Right ventricle myocardium inferior (tissue), 1 donor: ENCODE measurements at regions not wholly inside any gene's neighbourhood (a gene's known extent, or its start where the extent isn't known, plus 50 kb on each side); places are given as distances from the start of the nearest gene placed in this dataset.
A peak's percentile ranks its signal among the peaks of the same experiment; 100 is the strongest.

Source experiments
- ATAC-seq: fragments of 200-7000 bp; cut with Tn5 transposase; one replicate; pipeline ENCODE4 v1.9.1; 2020; ENCODE audit warnings: mild to moderate bottlenecking, moderate library complexity
- DNase-seq: peaks from one replicate; pipeline ENCODE4 v3.0.0; 2021; ENCODE audit errors: missing footprints
- intact Hi-C: fragments of 100-400 bp; cut with DNase I; formaldehyde crosslinking; loops from one replicate; pipeline ENCODE4 v1.11.0; 2022
- donor health status: DM: no; HTN: yes; CAD: no; lungs with severe emphysema.

GRCh38 chrY:12525206-12525605, 175.8 kb upstream of the USP9Y start:
- intact Hi-C loops: no loop called here
- no peak for DNase-seq
- no peak for ATAC-seq

DNA sequence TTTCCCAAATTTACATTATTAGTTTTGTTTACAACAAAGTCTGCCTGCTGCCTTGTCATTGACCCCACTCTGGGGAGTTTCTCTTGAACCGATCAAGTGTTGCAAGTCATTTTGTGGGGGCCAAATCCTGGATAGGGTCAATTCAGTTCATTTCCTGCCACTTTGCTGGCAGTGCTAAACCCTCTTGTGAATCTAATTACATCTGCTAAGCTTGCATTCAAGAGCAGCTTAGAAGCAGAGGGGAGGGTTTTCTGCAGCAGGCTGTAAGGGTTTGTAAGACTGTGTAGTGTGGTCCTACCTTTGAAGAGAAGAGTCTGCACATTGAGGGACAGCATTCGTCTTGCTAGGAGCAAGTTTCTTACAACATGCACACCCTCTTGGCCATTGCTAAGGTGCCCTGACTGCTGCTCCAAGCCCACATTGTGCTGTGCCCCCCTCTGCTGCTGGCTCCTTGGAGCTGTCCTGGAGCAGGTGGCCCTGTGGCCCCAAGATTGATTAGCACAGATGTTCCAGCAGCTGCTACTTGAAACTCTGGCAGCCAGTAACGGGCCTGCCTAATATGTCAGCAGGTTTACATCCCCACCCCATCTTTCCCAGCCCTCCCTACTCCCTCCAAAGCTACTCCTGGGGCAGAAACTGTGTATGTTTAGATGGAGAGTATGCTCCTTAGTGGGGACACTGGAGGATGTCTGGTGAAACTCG, 174.5 kb upstream of the USP9Y start:
- no peak for DNase-seq
- no peak for ATAC-seq
- intact Hi-C loops: no loop called here

DNA sequence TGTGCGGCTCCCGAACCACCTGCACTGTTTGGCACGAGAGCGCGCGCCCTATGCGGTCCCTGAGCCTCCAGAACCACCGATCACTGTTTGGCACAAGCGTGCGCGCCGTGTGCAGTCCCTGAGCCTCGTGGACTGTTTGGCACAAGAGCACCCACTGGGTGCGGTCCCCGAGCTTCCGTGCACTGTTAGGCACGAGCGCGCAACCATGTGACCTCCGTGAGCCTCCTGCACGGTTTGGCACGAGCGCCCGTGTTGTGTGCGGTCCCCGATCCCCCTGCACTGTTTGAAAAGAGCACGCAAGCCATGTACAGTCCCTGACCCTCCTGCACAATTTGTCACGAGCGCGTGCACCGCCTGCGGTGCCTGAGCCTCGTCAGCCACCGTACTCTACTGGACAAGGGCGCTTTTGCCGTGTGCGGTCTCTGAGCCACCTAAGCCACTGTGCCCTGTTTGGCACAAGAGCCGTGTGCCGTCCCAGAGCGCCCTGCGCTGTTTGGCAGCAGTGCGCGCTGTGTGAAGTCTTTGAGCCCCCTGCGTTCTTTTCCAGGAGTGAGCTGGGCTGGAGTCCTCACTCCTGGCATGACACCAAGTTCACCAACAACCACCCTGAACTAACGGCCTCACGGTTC, 163.7 kb upstream of the USP9Y start:
- DNase-seq (no peak), ATAC-seq (no peak)
- intact Hi-C loops: no loop called here

- ATAC-seq (no peak), DNase-seq (no peak)
- intact Hi-C loops: no loop called here
These were observed 154.1 kb upstream of the USP9Y start for GRCh38 chrY:12546746-12547420.

- DNase-seq: no peak
- intact Hi-C loops: no loop called here
- ATAC-seq: no peak
These were observed 148.4 kb upstream of the USP9Y start for GRCh38 chrY:12552471-12553283.

GRCh38 chrY:12553909-12554308, 147.1 kb upstream of the USP9Y start:
- intact Hi-C loops: no loop called here
- ATAC-seq (no peak), DNase-seq (no peak)

- intact Hi-C loops: no loop called here
- ATAC-seq (no peak), DNase-seq (no peak)
These were observed 146.0 kb upstream of the USP9Y start for GRCh38 chrY:12555005-12555404.

DNA sequence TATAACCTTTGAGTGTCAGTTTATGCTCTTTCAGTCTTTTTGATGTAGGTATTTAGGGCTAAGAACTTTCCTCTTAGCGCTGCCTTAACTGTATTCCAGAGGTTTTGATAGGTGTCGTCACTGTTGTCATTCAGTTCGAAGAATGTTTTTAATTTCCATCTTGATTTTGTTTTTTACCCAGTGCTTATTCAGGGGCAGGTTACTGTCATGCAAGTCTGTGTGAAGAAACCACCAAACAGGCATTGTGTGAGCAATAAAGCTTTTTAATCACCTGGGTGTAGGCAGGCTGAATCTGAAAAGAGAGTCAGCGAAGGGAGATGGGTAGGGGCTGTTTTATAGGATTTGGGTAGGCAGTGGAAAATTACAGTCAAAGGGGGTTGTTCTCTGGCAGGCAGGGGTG, 142.0 kb upstream of the USP9Y start:
- DNase-seq: no peak
- ATAC-seq: no peak
- intact Hi-C loops: no loop called here

DNA sequence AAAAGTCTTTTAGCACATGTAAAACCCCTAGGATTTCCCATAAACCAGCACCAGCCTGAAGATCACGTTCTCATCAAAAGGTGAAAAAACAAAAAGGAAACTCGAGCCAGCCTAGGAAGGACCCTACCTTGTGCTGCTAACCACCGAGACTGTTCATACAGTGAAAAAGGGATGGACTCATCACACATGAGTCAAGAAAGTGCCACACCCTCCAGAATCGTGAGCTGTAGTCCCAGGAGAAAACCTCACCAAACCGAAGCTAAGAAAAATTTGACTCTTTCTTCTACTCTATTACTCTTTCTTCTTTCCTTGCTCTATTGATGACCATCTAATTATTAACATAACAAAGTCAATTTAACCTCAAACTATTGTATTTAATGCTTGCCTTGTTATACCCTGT, 124.8 kb upstream of the USP9Y start:
- ATAC-seq (no peak), DNase-seq (no peak)
- intact Hi-C loops: no loop called here

DNA sequence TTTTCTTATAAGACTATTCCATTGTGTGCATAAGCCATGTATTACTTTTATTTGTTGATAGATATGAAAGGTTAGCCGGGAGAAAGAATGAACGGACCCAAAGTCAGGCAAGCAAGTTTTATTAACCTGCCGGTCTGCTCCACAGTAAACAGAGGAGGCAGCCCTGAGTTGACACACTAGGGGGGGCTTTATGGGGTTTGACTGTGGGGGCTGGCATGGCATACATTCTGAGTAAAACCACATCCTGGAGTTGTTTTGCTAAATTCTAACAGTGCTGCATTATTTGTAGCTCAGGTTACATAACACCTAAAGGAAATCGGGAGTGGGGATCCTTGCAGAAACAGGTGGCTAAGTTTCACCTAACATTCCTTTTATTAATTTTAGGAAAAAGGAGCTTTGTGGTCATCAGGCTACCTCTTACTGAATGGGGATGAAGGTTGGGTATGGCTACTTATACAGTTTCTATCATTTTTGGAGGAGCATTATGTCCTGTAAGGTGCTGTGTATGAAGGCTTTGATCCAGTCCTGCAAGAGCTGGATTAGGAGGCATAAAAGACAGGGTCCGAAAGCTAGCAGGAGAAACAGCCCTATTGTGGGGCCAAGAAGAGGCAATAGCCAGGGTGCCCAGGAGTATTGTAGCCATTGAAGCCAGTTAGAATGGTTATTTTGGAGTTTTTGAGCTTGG, 107.4 kb upstream of the USP9Y start:
- ATAC-seq: no peak

GRCh38 chrY:12598783-12599182, 102.2 kb upstream of the USP9Y start:
- DNase-seq (no peak), ATAC-seq (no peak)
- intact Hi-C loops: no loop called here

More for the DNA sequence above, 107.4 kb upstream of the USP9Y start:
- no peak for DNase-seq
- intact Hi-C loops: no loop called here

- DNase-seq: no peak
- ATAC-seq: no peak
- intact Hi-C loops: no loop called here
These were observed 95.6 kb upstream of the USP9Y start for GRCh38 chrY:12605426-12605825.

GRCh38 chrY:12610861-12611260, 90.2 kb upstream of the USP9Y start:
- DNase-seq: no peak
- no peak for ATAC-seq
- intact Hi-C loops: no loop called here

- intact Hi-C loops: no loop called here
- no peak for DNase-seq
- ATAC-seq: no peak
These were observed 85.1 kb upstream of the USP9Y start for GRCh38 chrY:12615733-12616446.

DNA sequence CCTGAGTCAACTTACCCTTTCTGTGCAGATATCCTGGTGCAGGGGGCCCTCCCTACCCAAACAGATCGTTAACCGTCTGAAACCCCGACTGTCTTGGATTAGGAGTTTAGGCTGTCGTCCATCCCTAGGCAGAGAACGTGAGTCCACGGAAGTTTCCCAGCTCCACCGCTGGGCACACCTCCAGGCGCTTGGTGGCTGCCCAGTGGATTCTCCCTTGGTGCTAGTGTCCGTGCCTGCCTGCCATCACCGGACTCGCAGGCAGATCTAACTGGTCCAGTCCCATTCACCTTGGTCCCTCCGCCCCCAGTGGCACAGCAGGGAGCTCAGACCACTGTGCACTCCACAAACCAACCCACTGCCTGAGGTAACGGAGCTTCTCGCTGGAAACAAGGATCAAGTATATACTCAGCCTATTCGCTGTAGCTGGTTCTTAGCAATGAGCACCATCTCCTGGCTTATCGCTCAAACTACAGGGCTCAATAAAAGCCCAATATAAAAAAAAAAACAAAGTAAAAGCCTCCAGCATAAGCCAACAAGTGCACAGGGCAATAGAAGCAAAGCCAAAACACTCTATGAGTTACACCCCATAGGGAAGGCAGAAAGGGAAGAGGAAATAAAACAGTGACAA, 79.5 kb upstream of the USP9Y start:
- intact Hi-C loops: loop anchor here (10.0 kb wide), 1 partner anchor 507 kb away; no protein-coding TSS in a partner anchor
- peak; percentile 71 for ATAC-seq
- no peak for DNase-seq

- intact Hi-C loops: loop anchor here (10.0 kb wide), 1 partner anchor 508 kb away; no protein-coding TSS in a partner anchor
- no peak for ATAC-seq
- DNase-seq: no peak
These were observed 77.8 kb upstream of the USP9Y start for GRCh38 chrY:12623204-12623603.

DNA sequence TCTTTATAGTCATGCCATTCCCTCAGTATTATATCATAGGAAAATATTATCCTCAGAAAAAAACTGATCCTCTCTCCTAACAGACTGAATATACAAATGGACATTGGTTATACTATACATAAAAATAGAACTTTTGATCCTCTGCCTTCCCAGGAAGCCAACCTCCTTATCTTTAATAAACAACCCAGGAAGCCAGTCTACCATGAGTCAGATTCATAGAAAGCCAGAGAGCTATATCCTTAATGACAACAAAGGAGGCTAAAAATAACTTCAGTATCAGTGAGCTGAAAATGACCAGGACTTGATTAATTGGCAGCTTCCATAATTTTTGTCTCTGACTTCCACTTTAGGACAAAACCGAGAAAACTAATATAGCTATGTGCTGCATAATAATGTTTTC, 58.0 kb upstream of the USP9Y start:
- intact Hi-C loops: no loop called here
- no peak for DNase-seq
- no peak for ATAC-seq
